ENCODE measurements at regions not wholly inside any gene's neighbourhood (a gene's known extent, or its start where the extent isn't known, plus 50 kb on each side); places are given as distances from the start of the nearest gene placed in this dataset.

DNA sequence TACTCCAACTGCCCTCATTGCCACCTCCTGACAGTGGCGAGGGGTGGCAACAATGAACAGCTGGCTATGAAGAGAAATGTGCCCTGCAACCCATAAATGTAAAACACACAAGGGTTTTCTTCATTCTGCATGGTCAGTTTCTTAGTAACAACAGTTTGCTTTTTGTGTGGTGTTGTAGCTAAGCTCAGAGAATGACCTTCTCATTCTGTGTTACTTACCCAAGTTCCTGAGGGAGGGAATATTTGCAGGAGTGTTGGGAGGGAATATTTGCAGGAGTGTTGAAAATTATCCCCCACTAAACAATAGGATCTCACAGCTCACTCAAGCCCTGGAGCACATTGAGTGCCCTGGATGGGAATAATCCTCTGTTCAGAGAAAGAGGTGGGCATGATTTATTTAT, 456.4 kb upstream of the CDH4 start:
- no peak for TF ChIP-seq CTCF (conservative IDR thresholded peaks at IDR 0.05; ENCODE audit: control insufficient read depth, insufficient read depth, low read depth, low read length)
- no peak for DNase-seq (ENCODE audit: low read depth)
- no peak overlapping the region for H3K4me3 ChIP-seq (ENCODE audit: control insufficient read depth, low read depth, low read length)

- DNase-seq (ENCODE audit: low read depth) = no peak
- TF ChIP-seq CTCF (conservative IDR thresholded peaks at IDR 0.05; ENCODE audit: control insufficient read depth, insufficient read depth, low read depth, low read length) = no peak
- no peak overlapping the region for H3K4me3 ChIP-seq (ENCODE audit: control insufficient read depth, low read depth, low read length)
Measured at GRCh38 chr20:60800185-60800584, 451.9 kb upstream of the CDH4 start.

GRCh38 chr20:60802676-60803075, 449.4 kb upstream of the CDH4 start:
- TF ChIP-seq CTCF (conservative IDR thresholded peaks at IDR 0.05; ENCODE audit: control insufficient read depth, insufficient read depth, low read depth, low read length) = no peak
- no peak for DNase-seq (ENCODE audit: low read depth)
- H3K4me3 ChIP-seq (ENCODE audit: control insufficient read depth, low read depth, low read length) = no peak overlapping the region

DNA sequence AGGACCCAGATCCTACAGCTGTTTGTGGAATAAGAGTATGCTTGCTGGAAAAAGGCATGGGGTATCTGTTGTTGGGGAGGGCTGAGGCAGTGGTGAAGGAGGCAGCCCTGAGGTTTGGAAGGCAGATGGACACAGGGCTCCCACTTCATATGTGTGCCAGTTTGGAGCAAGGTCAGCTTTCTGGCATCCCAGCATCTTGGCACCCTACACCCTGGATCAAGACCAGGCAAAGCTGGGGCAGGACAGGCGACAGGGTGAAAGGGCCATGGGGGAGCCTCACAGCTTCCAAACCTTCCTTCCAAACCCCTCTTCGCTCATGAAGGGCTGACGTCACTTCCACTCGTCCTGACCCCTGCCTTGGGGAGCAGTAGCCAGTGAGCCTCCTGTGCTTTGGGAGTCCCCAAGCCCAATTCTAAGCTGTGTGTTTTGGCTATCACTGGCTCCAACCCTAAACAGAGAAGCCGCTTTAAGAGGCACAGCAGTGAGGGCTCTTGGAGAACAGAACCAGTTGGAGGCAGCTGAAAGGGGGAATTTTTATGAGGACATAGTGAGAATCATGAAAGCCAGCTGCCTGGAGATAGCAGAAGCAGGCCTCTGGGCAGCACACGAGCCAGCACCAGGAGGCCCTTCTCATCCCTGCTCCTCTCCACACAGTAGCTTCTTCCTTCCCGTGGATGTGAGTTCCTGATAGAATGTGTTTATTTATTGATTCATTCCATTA, 448.6 kb upstream of the CDH4 start:
- no peak for TF ChIP-seq CTCF (conservative IDR thresholded peaks at IDR 0.05; ENCODE audit: control insufficient read depth, insufficient read depth, low read depth, low read length)
- DNase-seq (ENCODE audit: low read depth) = no peak
- H3K4me3 ChIP-seq (ENCODE audit: control insufficient read depth, low read depth, low read length) = no peak overlapping the region

DNA sequence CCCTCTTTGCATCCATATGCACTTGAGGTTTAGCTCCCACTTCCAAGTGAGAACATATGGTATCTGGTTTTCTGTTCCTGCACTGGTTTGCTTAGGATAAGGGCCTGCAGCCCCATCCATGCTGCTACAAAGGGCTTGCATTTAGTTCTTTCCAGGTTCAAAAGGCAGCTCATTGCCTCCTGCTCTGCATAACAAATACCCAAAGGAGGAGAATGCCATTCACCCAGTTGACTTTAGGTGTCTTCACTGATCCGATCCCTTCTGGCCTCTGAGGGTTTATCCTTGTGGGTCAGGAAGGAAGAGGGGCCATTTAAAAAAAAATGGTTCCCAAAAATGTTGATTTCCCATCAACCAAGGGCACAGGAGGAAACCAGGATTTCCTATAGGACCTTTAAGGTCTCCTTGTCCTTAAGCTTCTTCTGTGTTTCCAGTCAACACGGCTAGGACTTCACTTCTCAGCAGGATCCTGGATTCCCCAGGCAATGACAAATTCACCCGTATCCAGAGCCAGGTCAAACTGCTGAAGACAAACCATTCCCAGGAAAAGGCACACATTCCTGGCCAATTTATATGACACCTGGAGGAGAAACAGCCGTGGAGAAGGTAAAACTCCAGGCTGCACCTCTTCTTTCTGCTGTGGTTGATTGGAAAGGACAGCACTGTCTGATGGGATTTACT, 447.7 kb upstream of the CDH4 start:
- no peak for DNase-seq (ENCODE audit: low read depth)
- TF ChIP-seq CTCF (conservative IDR thresholded peaks at IDR 0.05; ENCODE audit: control insufficient read depth, insufficient read depth, low read depth, low read length) = no peak
- no peak overlapping the region for H3K4me3 ChIP-seq (ENCODE audit: control insufficient read depth, low read depth, low read length)

GRCh38 chr20:60804918-60805630, 447.0 kb upstream of the CDH4 start:
- no peak overlapping the region for H3K4me3 ChIP-seq (ENCODE audit: control insufficient read depth, low read depth, low read length)
- TF ChIP-seq CTCF (conservative IDR thresholded peaks at IDR 0.05; ENCODE audit: control insufficient read depth, insufficient read depth, low read depth, low read length) = no peak
- no peak for DNase-seq (ENCODE audit: low read depth)

Data from fibroblast of mammary gland (primary cell).